ENCODE measurements at regions not wholly inside any gene's neighbourhood (a gene's known extent, or its start where the extent isn't known, plus 50 kb on each side); places are given as distances from the start of the nearest gene placed in this dataset.

- no peak for TF ChIP-seq EZH2 (IDR thresholded peaks at IDR 0.05; ENCODE audit: low read length)
- TF ChIP-seq, protein P1, sequence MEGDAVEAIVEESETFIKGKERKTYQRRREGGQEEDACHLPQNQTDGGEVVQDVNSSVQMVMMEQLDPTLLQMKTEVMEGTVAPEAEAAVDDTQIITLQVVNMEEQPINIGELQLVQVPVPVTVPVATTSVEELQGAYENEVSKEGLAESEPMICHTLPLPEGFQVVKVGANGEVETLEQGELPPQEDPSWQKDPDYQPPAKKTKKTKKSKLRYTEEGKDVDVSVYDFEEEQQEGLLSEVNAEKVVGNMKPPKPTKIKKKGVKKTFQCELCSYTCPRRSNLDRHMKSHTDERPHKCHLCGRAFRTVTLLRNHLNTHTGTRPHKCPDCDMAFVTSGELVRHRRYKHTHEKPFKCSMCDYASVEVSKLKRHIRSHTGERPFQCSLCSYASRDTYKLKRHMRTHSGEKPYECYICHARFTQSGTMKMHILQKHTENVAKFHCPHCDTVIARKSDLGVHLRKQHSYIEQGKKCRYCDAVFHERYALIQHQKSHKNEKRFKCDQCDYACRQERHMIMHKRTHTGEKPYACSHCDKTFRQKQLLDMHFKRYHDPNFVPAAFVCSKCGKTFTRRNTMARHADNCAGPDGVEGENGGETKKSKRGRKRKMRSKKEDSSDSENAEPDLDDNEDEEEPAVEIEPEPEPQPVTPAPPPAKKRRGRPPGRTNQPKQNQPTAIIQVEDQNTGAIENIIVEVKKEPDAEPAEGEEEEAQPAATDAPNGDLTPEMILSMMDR (optimal IDR thresholded peaks at IDR 0.05 in 1 of 3, IDR thresholded peaks at IDR 0.05 in 1 of 3, conservative IDR thresholded peaks at IDR 0.05 in 1 of 3; ENCODE audit: extremely low read depth in 1 of 3, insufficient read depth in 2 of 3, low read length in 3 of 3): no peak
Measured at GRCh38 chr2:161547130-161547529, 77.1 kb upstream of the SLC4A10 start.

Data from keratinocyte (primary cell).